ENCODE measurements at regions not wholly inside any gene's neighbourhood (a gene's known extent, or its start where the extent isn't known, plus 50 kb on each side); places are given as distances from the start of the nearest gene placed in this dataset.

GRCh38 chr3:168275662-168276061 is 179.9 kb upstream of the GOLIM4 start:
- WGBS, 3 donors = 73 to 78% (median 73%) methylated on average over 3 of the region's 3 CpGs
- no peaks in the 10 kb centered on the region for H3K36me3 ChIP-seq
- TF ChIP-seq POLR2A (IDR thresholded peaks at IDR 0.05) (no peak), EP300 (IDR thresholded peaks at IDR 0.05) (no peak)
- TF ChIP-seq, protein P1, sequence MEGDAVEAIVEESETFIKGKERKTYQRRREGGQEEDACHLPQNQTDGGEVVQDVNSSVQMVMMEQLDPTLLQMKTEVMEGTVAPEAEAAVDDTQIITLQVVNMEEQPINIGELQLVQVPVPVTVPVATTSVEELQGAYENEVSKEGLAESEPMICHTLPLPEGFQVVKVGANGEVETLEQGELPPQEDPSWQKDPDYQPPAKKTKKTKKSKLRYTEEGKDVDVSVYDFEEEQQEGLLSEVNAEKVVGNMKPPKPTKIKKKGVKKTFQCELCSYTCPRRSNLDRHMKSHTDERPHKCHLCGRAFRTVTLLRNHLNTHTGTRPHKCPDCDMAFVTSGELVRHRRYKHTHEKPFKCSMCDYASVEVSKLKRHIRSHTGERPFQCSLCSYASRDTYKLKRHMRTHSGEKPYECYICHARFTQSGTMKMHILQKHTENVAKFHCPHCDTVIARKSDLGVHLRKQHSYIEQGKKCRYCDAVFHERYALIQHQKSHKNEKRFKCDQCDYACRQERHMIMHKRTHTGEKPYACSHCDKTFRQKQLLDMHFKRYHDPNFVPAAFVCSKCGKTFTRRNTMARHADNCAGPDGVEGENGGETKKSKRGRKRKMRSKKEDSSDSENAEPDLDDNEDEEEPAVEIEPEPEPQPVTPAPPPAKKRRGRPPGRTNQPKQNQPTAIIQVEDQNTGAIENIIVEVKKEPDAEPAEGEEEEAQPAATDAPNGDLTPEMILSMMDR (IDR thresholded peaks at IDR 0.05) = no peak
- no peak overlapping the region for H3K27ac ChIP-seq
- no peaks in the 10 kb centered on the region for H3K27me3 ChIP-seq
- intact Hi-C loops (cut with DNase I) = no loop called here
- H3K4me1 ChIP-seq (ENCODE audit: insufficient read depth) = no peaks in the 10 kb centered on the region
- H3K4me3 ChIP-seq = no peak overlapping the region
- H3K9me3 ChIP-seq = no peaks in the 10 kb centered on the region
- DNase-seq = no peak

DNA sequence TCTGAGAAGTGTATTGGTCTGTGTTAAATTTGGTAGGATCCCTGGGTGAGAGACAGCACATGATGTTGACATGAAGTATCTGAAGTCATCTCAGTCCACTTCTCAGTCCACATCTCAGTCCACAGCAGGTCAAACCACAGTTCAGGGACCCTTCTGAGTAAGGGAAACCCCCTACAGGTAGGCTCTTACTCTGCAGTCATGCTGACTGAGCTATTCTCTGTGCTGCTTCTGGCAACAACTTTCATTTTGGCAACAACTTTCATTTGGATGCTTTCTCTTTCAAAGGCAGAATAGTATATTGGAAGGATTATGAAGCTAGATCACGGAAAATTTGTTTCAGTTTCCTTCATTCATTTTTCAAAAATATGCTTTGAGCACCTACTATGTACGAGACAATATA is 178.2 kb upstream of the GOLIM4 start:
- WGBS, 3 donors = 71 to 80% (median 78%) methylated on average over 2 of the region's 2 CpGs
- Histone ChIP-seq H3K4me1 (ENCODE audit: insufficient read depth) (no peaks in the 10 kb centered on the region), H3K27me3 (no peaks in the 10 kb centered on the region), H3K4me3 (no peak overlapping the region), H3K9me3 (no peaks in the 10 kb centered on the region), H3K36me3 (no peaks in the 10 kb centered on the region), H3K27ac (no peak overlapping the region)
- intact Hi-C loops (cut with DNase I) = no loop called here
- no peak for DNase-seq
- TF ChIP-seq EP300 (IDR thresholded peaks at IDR 0.05) = no peak
- no peak for TF ChIP-seq POLR2A (IDR thresholded peaks at IDR 0.05)
- TF ChIP-seq, protein P1 (IDR thresholded peaks at IDR 0.05) = no peak

DNA sequence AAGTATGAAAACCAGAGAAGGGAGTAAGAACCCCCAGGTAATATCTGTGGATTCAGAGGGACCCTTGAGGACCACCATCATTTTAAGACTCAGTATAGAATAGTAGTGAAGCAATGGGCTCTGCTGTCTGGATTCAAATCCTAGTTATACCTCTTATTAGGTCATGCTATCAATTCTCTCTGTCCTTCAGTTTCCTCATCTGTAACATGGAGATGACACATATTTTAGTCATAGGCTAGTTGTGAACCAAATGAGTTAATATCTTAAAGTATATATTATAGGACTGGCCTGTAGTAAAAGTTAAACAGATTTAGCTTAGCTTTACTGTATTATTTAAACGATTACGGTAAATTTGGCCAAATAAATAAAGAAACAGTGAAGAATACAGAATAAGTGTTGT is 177.3 kb upstream of the GOLIM4 start:
- Histone ChIP-seq H3K9me3 (no peaks in the 10 kb centered on the region), H3K36me3 (no peaks in the 10 kb centered on the region), H3K27me3 (no peaks in the 10 kb centered on the region), H3K4me1 (ENCODE audit: insufficient read depth) (no peaks in the 10 kb centered on the region), H3K27ac (no peak overlapping the region), H3K4me3 (no peak overlapping the region)
- WGBS, 3 donors = 92 to 97% (median 94%) methylated on average over 2 of the region's 2 CpGs
- no peak for TF ChIP-seq POLR2A (IDR thresholded peaks at IDR 0.05)
- TF ChIP-seq, protein P1 (IDR thresholded peaks at IDR 0.05) = no peak
- TF ChIP-seq EP300 (IDR thresholded peaks at IDR 0.05) = no peak
- intact Hi-C loops (cut with DNase I) = no loop called here
- no peak for DNase-seq

- H3K9me3 ChIP-seq = no peaks in the 10 kb centered on the region
- WGBS, 3 donors = 73 to 84% (median 80%) methylated on average over 1 of the region's 1 CpG
- no peak overlapping the region for H3K27ac ChIP-seq
- no peaks in the 10 kb centered on the region for H3K4me1 ChIP-seq (ENCODE audit: insufficient read depth)
- TF ChIP-seq, protein P1 (IDR thresholded peaks at IDR 0.05) = no peak
- TF ChIP-seq POLR2A (IDR thresholded peaks at IDR 0.05) = no peak
- intact Hi-C loops (cut with DNase I) = no loop called here
- H3K36me3 ChIP-seq = no peaks in the 10 kb centered on the region
- no peak for DNase-seq
- no peaks in the 10 kb centered on the region for H3K27me3 ChIP-seq
- no peak overlapping the region for H3K4me3 ChIP-seq
Measured at GRCh38 chr3:168272343-168272985, 176.7 kb upstream of the GOLIM4 start.

Measured in ovary (tissue), 7 donors.